ENCODE measurements at regions not wholly inside any gene's neighbourhood (a gene's known extent, or its start where the extent isn't known, plus 50 kb on each side); places are given as distances from the start of the nearest gene placed in this dataset.

DNA sequence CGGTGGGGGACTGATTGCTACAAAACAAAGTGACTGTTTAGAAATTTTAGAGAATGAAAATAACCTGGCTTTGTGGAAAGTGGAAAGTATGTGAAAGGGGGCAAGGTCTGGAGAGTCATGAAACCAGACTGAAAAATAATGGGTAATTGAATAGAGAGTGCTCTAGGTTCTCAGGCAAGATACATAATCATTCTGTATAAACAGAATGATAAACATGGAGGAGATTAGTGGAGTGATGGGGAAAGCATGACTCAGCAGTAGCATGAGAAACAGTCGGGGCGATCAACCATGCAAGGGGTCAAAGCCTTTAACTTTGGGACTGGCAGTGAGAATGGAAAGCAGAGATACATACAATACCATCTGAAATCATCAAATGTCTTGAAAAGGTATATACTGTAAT lies 332.5 kb downstream of the CCER1 start:
- TF ChIP-seq, protein P1, sequence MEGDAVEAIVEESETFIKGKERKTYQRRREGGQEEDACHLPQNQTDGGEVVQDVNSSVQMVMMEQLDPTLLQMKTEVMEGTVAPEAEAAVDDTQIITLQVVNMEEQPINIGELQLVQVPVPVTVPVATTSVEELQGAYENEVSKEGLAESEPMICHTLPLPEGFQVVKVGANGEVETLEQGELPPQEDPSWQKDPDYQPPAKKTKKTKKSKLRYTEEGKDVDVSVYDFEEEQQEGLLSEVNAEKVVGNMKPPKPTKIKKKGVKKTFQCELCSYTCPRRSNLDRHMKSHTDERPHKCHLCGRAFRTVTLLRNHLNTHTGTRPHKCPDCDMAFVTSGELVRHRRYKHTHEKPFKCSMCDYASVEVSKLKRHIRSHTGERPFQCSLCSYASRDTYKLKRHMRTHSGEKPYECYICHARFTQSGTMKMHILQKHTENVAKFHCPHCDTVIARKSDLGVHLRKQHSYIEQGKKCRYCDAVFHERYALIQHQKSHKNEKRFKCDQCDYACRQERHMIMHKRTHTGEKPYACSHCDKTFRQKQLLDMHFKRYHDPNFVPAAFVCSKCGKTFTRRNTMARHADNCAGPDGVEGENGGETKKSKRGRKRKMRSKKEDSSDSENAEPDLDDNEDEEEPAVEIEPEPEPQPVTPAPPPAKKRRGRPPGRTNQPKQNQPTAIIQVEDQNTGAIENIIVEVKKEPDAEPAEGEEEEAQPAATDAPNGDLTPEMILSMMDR (conservative IDR thresholded peaks at IDR 0.05; ENCODE audit: low read depth, low read length), result no peak
- peak; percentile 52 for DNase-seq (ENCODE audit: low read depth)
- H3K4me3 ChIP-seq (ENCODE audit: low read length), result no peak overlapping the region

DNA sequence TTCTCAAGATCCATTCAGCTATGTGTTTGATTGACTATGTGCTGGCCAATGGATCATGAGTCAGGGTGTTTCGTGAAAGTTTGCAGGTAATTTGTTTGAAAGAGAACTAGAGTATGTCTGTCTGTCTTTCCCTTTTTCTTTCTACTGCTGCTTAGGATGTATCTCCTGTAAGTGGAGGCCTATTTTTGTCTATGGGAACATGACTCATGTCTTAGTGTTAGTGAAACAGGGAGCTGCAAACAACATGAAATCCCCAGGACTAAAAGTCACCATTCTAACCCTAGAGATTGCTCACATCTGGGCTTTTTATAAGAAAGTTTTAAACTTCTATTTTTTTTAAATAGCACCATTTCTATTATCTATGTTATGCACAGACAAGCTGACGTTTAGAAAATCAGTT lies 333.0 kb downstream of the CCER1 start:
- TF ChIP-seq, protein P1 (conservative IDR thresholded peaks at IDR 0.05; ENCODE audit: low read depth, low read length), result no peak
- peak; percentile 15 for DNase-seq (ENCODE audit: low read depth)
- H3K4me3 ChIP-seq (ENCODE audit: low read length), result no peak overlapping the region

DNA sequence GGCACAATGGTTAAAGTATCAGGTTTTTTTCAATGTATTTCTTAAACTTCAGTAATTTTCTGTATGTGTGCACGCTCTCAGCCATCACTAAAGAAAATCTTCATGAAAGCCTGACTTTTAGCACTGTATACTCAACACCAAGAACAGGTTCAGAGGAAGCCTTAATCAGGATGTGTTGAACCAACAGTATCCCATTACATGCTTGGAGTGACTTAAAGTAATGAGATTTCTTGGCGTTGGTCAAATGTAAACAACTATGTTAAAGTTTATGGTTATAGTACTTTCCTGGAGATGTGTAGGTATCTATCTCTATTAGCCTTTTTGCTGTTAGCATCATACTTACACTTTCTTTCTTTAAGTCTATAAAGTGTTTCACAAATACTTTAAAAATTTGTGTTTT lies 335.0 kb downstream of the CCER1 start:
- DNase-seq (ENCODE audit: low read depth), result no peak
- TF ChIP-seq, protein P1 (conservative IDR thresholded peaks at IDR 0.05; ENCODE audit: low read depth, low read length), result no peak
- no peak overlapping the region for H3K4me3 ChIP-seq (ENCODE audit: low read length)

DNA sequence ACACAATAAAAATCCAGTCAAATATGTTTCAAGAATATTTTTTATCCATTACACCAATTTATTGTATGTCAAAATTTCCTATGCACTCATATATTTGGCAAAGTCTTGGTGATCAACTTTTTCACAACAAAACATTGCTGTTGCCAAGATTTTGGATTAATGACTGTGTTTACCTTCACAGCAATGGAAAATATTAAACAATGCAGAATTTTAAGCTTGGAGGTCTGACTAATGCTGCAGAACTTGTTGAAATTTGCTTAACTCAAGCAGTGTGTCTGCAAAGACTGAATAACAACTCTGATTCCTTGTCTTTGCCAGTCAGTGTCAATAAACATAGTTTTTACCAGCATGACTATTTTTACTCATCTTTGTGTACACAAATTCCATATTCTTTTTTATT lies 336.4 kb downstream of the CCER1 start:
- TF ChIP-seq, protein P1 (conservative IDR thresholded peaks at IDR 0.05; ENCODE audit: low read depth, low read length), result no peak
- no peak overlapping the region for H3K4me3 ChIP-seq (ENCODE audit: low read length)
- peak; percentile 81 for DNase-seq (ENCODE audit: low read depth)

DNA sequence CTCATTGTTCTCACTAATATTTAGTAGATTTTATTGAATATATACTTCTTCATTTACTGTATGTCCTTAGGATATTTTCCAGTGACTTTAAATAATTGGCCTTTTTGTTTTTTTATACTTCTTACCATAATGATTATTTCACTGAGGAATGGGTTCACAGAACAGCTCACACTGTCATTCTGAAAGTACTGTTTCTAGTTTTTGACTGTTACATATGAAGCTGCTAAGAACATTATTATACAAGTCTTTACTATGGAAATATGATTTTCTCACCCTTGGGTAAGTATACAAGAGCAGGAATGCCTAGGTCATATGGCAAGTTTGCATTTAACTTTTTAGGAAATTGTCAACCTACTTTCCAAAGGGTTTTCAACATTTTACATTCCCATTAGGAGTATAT lies 343.1 kb downstream of the CCER1 start:
- TF ChIP-seq, protein P1 (conservative IDR thresholded peaks at IDR 0.05; ENCODE audit: low read depth, low read length), result no peak
- no peak for DNase-seq (ENCODE audit: low read depth)
- H3K4me3 ChIP-seq (ENCODE audit: low read length), result no peak overlapping the region

DNA sequence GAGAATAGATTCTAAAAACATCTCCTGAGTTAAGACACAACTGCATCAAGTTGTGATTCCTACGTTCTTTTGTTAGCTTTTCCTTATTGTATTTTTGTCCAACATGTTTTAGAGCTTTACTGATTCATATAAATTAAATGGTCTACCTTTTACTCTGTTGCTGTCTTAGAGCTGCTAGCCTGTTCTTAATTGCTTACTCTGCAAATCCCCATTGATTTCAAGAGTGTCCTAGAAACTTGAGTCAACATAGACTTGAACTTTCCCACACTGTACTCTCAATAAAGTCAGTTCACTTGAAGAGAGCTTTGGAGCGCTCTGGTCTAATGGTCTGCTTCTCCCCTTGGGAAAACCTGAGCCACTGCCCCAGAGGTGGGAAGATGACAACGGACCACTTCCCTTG lies 343.9 kb downstream of the CCER1 start:
- DNase-seq (ENCODE audit: low read depth), result no peak
- TF ChIP-seq, protein P1 (conservative IDR thresholded peaks at IDR 0.05; ENCODE audit: low read depth, low read length), result no peak
- H3K4me3 ChIP-seq (ENCODE audit: low read length), result no peak overlapping the region

DNA sequence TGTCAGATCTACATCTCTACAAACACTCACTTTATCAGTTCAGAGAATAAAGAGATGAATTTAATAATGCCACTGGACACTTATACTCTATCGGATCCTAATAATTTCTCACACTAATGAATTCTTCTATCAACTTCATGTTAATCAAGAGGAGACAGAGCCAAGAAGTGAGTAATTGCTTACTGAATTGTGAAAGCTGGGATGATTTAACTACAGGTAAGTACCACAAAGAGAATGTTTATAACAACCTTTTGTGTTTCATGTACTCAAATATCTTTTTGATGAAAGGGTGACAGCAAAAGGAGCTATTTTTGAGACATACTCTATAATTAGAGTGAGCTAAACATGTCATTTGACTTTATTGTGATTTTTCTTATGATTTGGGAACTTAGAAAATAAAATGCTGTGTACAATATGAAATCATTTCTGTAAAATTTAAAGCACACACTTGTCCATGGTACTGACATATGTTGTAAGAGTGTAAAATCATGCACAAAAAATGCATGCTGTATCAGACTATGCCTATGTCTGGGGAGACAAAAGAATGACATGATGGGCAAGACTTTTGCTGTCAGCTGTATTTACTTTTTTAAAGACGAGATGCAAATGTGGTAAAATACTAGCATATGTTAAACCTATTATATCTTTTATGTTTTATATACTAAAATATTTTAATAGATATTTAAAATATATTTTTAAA lies 361.2 kb downstream of the CCER1 start:
- no peak for DNase-seq (ENCODE audit: low read depth)
- no peak overlapping the region for H3K4me3 ChIP-seq (ENCODE audit: low read length)
- TF ChIP-seq, protein P1 (conservative IDR thresholded peaks at IDR 0.05; ENCODE audit: low read depth, low read length), result no peak

Measured in retinal pigment epithelial cell (primary cell).